SU-DHL-6 (cell line): ENCODE measurements at regions not wholly inside any gene's neighbourhood (a gene's known extent, or its start where the extent isn't known, plus 50 kb on each side); places are given as distances from the start of the nearest gene placed in this dataset.

ENCODE experiments used
- H2AFZ ChIP-seq: fragments of 200-600 bp; sonication (generic); 2 replicates; pipeline ENCODE4 v1.6.1; 2014; ENCODE audit warnings: low read depth, mild to moderate bottlenecking, moderate library complexity, mixed read lengths, antibody characterized with exemption, low read length; ENCODE audit not compliant: severe bottlenecking
- H3F3A ChIP-seq: fragments of 200-600 bp; shearing (Covaris generic); 2 replicates; pipeline ENCODE4 v1.6.0; 2016; ENCODE audit warnings: antibody characterized with exemption, mild to moderate bottlenecking; ENCODE audit not compliant: insufficient read depth
- H3K27ac ChIP-seq: fragments of 200-600 bp; sonication (generic); 2 replicates; pipeline ENCODE4 v1.5.1; 2016; ENCODE audit warnings: low read depth, mild to moderate bottlenecking, low read length, moderate library complexity, mixed read lengths
- H3K27me3 ChIP-seq: fragments of 200-600 bp; sonication (generic), shearing (Covaris generic); 2 replicates; pipeline ENCODE4 v1.6.0; 2014; ENCODE audit warnings: mild to moderate bottlenecking, low read length
- H3K36me3 ChIP-seq: fragments of 200-600 bp; sonication (generic); 2 replicates; pipeline ENCODE4 v1.6.1; 2014; ENCODE audit warnings: mild to moderate bottlenecking, low read length, mixed read lengths
- H3K4me2 ChIP-seq: fragments of 300-600, 200-600 bp; shearing (Covaris generic), sonication (generic); 2 replicates; pipeline ENCODE4 v1.6.0; 2014; ENCODE audit warnings: low read length, low read depth, mild to moderate bottlenecking; ENCODE audit not compliant: poor library complexity, severe bottlenecking
- H3K4me3 ChIP-seq: fragments of 200-600 bp; sonication (generic); 2 replicates; pipeline ENCODE4 v1.5.1; 2014; ENCODE audit warnings: antibody characterized with exemption, low read length, mild to moderate bottlenecking, mixed read lengths; ENCODE audit not compliant: insufficient read depth, poor library complexity, severe bottlenecking
- H3K79me2 ChIP-seq: fragments of 200-600 bp; sonication (generic); 2 replicates; pipeline ENCODE4 v1.6.1; 2014; ENCODE audit warnings: mild to moderate bottlenecking, low read length, moderate library complexity; ENCODE audit not compliant: insufficient read depth
- H3K9ac ChIP-seq: fragments of 200-600 bp; sonication (generic); 2 replicates; pipeline ENCODE4 v1.7.0; 2014; ENCODE audit warnings: mild to moderate bottlenecking, low read length
- H3K9me2 ChIP-seq: fragments of 200-600 bp; sonication (generic); replicated peaks from 2 replicates; pipeline ENCODE4 v1.6.1; 2014; ENCODE audit warnings: low read length; ENCODE audit not compliant: insufficient read depth
- H3K9me3 ChIP-seq: fragments of 200-600 bp; sonication (generic); 2 replicates; pipeline ENCODE4 v1.6.1; 2014; ENCODE audit warnings: low read length, mixed read lengths; ENCODE audit not compliant: insufficient read depth
- H4K20me1 ChIP-seq: fragments of 200-600 bp; sonication (generic); 2 replicates; pipeline ENCODE4 v1.6.1; 2014; ENCODE audit warnings: low read depth, mild to moderate bottlenecking, antibody characterized with exemption, low read length, moderate library complexity, mixed read lengths
- CTCF ChIP-seq: fragments of 200-600 bp; sonication (generic); IDR thresholded peaks from one replicate; pipeline ENCODE4 v1.5.1; 2017; ENCODE audit warnings: antibody characterized with exemption, mild to moderate bottlenecking, low read length, moderate library complexity; ENCODE audit not compliant: insufficient read depth, poor library complexity, severe bottlenecking
- EZH2phosphoT487 ChIP-seq: fragments of 200-600 bp; sonication (generic), shearing (Covaris generic); conservative IDR thresholded peaks from 2 replicates; pipeline ENCODE4 v1.6.1; 2018; ENCODE audit warnings: mild to moderate bottlenecking, antibody characterized with exemption, low read length, moderate library complexity, mixed read lengths

- H3K27ac ChIP-seq, result no peak overlapping the region
- no peaks in the 10 kb centered on the region for H3K79me2 ChIP-seq
- H3K9me3 ChIP-seq, result no peaks in the 10 kb centered on the region
- no peaks in the 10 kb centered on the region for H3K27me3 ChIP-seq
- no peak overlapping the region for H3K4me3 ChIP-seq
- H3F3A ChIP-seq, result no peaks in the 10 kb centered on the region
- no peaks in the 10 kb centered on the region; the same call in 1 of the 2 replicates for H3K9me2 ChIP-seq
- TF ChIP-seq CTCF (no peak), EZH2phosphoT487 (no peak)
- H3K9ac ChIP-seq, result no peak overlapping the region
- H2AFZ ChIP-seq, result no peak overlapping the region
- no peaks in the 10 kb centered on the region for H4K20me1 ChIP-seq
- H3K4me2 ChIP-seq, result no peak overlapping the region
- H3K36me3 ChIP-seq, result no peaks in the 10 kb centered on the region
These were observed 142.2 kb upstream of the SPRY2 start for GRCh38 chr13:80483157-80483556.

- H3K4me3 ChIP-seq, result no peak overlapping the region
- H3K9me3 ChIP-seq, result no peaks in the 10 kb centered on the region
- H3F3A ChIP-seq, result no peaks in the 10 kb centered on the region
- no peaks in the 10 kb centered on the region for H3K79me2 ChIP-seq
- no peaks in the 10 kb centered on the region for H4K20me1 ChIP-seq
- H3K36me3 ChIP-seq, result no peaks in the 10 kb centered on the region
- H3K4me2 ChIP-seq, result no peak overlapping the region
- H3K27ac ChIP-seq, result no peak overlapping the region
- no peak overlapping the region for H3K9ac ChIP-seq
- no peak for TF ChIP-seq EZH2phosphoT487
- TF ChIP-seq CTCF, result no peak
- no peaks in the 10 kb centered on the region for H3K27me3 ChIP-seq
- no peak overlapping the region for H2AFZ ChIP-seq
- no peaks in the 10 kb centered on the region; the same call in 1 of the 2 replicates for H3K9me2 ChIP-seq
These were observed 140.7 kb upstream of the SPRY2 start for GRCh38 chr13:80481588-80481987.

DNA sequence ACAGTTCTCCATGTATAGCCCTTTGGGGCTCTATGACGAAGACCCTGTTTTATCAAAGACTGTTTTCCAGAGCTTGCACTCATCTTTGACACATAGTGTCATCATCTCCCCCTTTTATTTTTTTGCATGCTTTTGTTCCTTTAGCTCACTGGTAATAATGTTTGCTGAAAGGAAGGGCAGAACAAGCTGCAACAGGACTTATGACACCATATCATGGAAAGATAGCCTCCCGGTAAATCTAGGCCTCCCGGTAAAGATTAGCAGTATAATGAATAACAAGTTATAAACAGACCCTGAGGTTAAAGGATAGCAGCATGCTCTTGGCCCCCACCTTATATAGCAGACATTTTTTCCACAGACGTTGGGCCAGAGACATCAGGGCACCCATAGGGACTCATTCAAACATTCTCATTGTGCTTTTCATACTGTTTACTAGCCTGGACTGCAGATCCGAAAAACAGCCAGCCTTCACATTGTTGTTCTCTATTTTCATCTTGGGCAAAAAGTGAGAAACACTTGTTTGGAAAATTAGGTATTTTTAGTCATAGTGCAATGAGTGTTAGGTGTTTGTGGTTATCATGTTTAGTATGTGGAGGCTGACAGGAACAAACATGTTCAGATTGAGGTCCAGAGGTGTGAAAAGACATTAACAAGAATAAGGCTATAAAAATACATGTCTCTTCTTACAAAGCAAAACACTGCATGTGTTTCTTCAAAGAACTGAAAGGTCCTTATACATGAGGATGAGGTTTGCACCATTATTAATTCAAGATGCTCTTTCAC lies 136.9 kb upstream of the SPRY2 start:
- Histone ChIP-seq H3K9ac (no peak overlapping the region), H3K36me3 (no peaks in the 10 kb centered on the region), H3F3A (no peaks in the 10 kb centered on the region), H3K4me2 (no peak overlapping the region), H4K20me1 (no peaks in the 10 kb centered on the region), H3K27ac (no peak overlapping the region), H3K27me3 (no peaks in the 10 kb centered on the region), H3K4me3 (no peak overlapping the region), H3K9me2 (no peaks in the 10 kb centered on the region), H2AFZ (no peak overlapping the region), H3K9me3 (no peaks in the 10 kb centered on the region), H3K79me2 (no peaks in the 10 kb centered on the region)
- TF ChIP-seq CTCF (no peak), EZH2phosphoT487 (no peak)
